IPS-NIHi7 (cell line): ENCODE measurements at regions not wholly inside any gene's neighbourhood (a gene's known extent, or its start where the extent isn't known, plus 50 kb on each side); places are given as distances from the start of the nearest gene placed in this dataset.

Source experiments
- DNase-seq: peaks from one replicate; pipeline ENCODE4 v3.0.0; 2012; ENCODE audit warnings: mixed read lengths; ENCODE audit errors: extremely low spot score

DNA sequence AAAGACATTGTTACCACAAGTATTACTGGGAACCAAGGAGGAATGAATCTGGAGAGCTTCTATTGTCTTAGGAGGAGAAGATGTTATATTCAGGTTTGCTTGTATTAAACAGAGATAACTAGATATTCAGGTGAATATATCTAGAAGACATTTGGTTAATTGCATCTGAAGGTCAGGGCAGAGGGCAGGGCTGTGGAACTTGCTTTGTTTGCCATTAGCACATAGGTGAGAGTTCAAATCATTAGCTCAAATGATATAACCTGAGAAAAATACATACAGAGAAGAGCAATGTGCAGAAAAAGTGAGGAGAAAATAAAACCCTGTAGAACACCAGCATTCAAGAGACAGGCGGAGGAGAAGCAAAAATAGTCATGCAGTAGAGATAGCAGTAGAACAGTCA, 116.8 kb downstream of the DNAJB9 start:
- DNase-seq = no peak

DNA sequence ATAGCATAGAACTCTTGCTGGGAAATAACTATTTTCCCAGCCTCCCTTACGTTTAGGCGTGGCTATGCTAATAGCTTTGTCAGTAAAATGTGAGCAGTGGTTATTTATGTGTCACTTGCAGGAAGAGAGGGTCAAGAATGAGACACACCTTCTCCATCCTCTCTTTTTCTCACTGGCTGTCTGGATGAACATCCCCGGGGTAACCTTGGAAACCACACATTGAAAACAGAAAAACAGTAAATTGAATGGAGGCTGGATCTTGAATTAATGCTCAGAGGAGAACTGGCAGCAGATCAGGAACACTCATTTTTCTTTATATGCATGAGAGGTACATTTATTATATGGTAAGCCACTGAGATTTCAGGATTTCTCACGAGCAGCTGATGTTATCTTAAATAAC, 127.6 kb downstream of the DNAJB9 start:
- DNase-seq = no peak

DNA sequence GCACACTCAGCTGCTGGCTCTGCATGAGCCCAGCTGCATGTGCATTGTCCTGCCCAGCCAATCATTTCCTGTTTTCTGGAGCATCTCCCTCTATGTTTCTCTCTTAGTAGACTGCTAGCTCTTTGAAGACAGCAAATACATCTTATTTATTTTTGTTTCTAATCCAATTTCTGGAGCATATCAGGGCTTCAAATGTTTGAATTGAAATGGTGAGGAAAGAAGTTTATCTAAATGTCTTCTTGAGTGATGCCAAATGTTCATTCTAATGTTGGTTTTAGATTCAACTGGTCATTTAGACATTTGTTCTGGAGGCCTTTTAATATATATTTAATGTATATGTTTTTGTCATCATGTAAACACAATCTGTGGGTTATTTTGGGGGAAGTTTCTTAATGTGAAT, 141.9 kb downstream of the DNAJB9 start:
- DNase-seq = no peak

DNA sequence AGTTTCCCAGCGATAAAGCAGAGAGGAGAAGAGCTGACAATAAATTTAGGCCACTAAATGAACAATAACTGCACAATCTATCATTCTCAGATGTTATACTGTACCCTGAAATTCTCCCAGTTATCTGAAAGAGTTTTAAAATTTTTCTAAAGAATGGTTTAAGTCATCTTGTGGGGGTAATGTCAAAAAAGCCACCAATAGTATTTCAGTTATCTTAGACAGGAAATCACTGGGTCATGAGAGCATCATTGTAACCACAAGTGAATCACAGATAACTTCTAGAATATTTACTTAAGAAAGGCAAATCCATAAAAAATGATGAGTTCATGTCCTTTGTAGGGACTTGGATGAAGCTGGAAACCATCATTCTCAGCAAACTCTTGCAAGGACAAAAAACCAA, 147.1 kb downstream of the DNAJB9 start:
- no peak for DNase-seq

DNA sequence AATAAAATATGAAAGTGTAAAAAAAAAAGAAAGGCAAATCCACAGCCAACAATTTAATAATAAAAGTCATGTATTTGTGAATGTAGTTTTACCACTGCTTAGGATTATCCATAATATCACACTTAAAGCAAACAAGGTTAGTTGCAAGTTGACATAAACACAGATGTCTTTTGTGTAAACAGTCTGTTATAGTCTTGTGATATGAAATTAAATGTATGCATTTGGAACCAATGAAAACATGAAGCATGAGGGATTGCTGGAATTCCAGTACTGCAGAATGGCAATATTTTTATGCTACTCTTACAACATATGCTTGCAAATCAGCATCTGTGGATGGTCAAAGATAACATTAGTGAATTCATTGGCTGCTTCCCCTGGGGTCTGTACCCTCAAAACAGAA, 148.1 kb downstream of the DNAJB9 start:
- no peak for DNase-seq

DNA sequence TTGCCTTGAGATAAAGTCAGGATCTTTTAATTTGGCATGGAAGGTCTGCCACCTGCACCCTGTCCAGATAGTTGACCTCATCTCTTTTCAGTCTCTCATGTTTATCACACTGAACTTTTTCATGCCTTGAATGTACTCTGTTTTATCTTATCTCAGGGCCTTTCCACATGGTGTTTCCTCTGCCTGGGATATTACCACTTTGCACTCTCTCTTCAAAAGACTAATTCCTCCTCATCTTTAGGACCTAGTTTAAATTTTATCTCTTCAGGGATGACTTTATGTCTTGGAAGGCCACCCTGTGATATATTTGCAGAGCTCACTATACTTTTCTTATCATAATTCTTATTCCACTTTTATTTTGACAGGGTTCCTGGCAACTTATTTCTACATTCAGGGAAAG, 150.0 kb downstream of the DNAJB9 start:
- no peak for DNase-seq

DNA sequence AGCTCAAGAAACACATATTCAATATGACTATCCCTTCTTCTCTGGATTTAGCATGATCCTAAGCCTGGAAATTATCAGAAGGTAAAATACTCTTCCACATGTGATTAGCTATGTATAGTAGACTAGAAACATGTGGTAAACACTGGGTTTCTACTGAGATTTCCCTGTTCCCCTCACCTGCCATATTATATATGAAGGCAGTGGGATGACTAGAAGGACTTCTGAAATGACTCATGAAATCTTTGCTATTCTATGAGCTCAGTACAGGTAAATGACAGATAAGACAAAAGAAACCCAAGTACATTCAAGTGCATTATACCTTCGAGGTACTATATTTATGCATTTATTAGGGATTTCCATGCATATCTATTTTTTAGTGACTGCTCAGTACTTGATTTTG, 152.9 kb downstream of the DNAJB9 start:
- no peak for DNase-seq

DNA sequence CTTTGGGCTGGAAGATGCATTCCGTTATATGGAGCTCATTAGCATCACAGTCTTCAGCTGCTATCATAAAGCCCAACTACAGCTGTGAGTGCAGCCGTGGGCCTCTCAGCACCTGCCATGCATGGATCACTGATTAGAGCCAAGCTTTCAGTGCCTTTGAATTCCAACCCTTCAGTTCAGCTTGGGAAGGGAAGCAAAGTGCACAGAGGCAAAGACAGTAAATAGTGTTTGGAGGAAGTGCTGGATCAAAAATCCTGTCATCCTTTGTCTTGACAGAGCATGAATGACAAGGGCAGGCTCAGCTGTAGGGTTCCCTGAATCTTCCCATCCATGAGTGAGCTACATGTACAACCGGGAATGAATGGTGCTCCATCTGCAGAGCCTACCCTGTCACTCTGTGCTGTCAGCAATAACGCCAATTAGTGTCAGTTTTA, 153.7 kb downstream of the DNAJB9 start:
- DNase-seq = no peak

DNA sequence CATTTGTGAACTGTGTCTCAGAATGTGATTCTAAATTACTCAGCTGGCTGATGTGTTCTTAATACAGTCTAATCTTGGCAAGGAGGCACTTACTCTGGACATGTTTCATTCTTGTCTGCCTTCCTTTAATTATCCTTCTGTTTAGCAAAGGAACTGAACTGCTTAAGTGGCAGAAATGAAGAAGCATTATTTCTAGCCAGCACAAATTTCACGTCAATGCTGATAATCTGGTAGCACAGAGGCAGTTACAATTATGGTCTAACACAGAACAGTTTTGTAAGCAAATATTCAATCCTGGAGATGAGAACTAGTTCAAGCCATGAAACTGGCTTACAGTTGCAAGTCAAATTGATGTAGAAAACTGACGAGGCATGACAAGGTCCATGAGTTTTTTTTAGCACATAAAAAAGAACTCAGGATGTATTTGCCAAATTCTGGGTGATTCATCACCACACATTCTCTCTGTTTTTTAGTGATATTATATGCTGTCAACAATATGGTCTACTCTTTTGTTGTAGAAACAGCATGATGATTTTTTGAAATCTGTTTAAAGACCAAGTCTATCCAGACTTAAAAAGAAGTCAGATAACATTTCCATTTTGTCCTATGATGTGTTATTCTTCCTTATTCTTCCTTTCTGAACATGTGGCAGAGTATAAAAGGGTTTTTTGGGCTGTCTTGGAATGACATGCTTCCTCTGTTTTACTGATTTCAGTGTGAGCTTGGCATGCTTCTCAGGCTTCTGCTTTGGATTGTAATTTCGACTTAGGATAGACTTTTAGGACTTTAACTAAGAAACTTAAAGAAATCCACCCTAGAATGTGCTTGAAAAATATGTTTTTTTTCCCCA, 154.8 kb downstream of the DNAJB9 start:
- DNase-seq = no peak

DNA sequence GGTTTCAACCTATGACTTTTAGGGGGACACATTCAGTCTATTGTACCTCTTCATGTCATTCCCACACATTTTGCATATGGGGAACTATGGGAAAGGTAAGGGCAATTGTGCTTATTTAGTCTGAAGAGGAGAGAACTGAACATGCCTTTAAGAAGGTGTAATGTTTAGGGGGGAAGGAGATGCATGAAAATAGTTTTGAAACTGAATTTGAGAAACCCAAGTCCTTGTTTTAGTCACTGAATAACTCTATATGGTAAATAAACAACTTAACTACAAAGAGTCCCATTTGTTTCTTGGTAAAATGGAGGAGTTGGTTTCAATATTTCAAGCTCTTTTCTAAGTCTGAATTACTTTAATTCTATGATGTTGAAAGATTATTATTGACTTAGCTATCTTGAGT, 166.1 kb downstream of the DNAJB9 start:
- DNase-seq = no peak

DNA sequence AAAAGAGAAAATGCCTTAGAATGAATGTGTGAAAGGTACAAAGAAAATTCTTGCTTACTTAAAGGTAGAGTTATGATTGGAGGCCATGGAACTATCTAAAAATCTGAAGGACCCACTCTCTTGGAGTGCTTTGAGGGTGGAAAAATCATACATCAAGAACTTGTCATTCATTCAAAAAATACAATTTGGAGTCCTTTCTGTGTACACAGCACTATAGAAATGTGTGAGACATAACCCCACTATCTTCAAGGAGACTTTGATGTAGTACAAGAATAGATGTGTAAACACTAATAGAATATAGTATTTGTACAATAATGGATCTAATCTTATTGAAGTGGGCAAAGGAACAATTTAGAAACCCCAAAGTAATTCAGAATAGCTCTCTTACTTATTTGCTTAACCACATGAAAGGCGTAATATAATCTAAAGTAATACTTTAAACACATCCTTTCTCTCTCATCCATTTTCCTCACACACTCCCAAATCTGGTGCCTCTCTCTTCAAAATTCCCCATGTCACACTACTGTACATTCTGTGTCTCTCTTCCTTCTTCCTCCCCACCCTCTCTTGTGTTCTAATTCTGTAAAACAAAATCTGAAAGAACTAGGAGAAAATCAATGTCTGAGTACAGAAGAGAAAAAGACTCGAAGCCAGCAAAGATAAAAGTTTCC, 166.7 kb downstream of the DNAJB9 start:
- no peak for DNase-seq

DNA sequence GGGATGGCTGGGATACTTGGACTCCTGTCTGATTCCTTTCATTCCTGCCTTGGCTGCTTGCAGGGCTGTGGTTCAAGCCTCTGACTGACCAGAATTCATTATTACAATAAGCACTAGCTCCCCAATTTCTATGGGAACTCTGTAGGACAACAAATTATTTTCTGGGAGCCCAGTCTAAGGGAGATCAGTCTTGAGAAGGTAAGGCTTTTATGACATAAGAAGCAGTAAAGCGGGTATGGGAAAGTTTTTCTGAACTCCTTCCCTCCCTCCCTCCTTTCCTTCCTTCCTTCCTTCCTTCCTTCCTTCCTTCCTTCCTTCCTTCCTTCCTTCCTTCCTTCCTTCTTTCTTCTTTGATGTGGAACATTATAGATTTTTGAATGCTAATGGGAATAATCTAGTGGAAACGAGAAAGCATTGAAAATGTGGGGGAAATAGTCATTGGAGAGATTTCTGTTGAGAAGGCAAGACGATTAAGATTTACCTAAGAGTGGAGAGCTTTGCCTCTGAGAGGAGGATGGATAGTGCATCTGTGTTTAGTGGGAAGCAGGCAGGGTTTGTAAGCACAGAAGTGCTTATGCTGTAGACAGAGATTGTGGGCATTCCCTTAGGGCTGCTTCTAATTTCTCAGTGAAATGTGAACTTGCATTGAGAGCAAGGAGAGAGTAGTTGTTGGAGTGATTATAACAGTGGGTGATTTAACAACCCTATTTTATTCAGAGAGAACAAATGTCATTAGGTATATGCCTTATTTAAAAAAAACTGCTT, 201.5 kb downstream of the DNAJB9 start:
- no peak for DNase-seq

DNA sequence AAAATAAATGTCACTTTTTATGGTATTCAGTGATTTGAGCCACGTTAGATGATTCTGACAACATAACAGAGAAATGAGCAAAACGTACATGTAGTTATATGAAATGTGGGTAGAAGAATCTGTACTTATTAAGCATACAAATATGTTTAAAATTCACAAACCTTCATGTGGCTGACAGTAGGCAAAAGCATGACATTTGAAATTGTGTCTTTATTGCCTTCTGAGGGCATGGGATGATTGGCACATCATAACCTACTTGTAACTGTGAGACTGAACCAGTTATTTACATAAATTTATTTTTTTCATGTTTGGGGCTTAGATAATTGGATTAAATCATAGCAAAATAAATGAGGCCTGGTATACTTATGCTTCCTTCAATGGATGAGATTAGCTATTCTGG, 202.2 kb downstream of the DNAJB9 start:
- no peak for DNase-seq

DNA sequence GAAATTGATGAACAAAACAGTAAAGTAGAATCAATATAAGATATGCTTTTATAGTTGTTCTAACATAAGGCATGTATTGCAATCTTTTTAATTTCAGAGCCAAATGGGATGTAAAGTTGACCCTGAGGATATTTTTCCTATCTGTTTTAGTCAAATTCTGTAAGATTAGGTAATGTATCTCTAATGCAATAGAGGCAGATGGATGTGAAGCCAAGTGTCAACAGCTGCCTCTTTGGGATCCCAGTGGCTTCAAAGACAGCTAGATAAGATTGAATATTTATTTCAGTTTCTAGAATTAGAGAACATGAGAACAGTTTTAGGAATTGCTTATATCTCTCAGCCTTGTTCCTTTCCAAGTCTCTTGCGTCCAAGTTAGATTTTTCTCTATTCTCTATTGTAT, 208.3 kb downstream of the DNAJB9 start:
- no peak for DNase-seq

DNA sequence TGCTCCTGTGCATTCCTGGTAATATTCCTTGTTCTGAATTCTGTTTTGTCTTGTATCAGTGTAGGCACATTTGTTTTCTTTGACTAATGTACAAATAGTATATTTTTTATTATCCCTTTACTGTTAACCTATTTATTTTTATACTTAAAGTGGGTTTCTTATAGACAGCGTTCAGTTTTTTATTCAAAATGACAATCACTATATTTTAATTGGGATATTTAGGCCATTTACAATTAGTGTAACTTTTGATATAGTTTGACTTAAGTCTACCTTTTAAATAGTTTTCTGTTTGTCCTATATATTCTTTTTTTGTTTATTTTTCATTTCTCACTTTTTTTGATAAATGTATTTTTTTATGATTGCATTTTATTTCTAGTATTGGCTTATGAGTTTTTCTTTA, 219.8 kb downstream of the DNAJB9 start:
- no peak for DNase-seq

DNA sequence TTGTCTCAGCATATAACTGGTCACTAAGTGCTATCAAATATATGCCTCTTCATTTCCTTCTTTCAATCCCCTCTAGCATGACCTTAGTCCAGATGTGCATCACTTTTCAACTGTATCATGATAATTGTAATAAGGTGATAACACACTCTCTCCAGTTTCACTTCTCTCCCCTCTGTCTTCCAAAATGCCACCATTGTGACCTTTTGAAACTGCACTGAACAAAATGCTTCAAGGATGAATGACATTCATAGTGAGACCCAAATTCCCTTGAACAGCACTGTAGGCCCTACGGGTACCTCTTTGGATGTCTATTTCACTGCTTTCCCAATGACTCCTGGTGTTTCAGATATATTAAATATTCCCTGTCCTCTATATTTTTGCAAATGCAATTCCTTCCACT, 224.8 kb downstream of the DNAJB9 start:
- DNase-seq = no peak

DNA sequence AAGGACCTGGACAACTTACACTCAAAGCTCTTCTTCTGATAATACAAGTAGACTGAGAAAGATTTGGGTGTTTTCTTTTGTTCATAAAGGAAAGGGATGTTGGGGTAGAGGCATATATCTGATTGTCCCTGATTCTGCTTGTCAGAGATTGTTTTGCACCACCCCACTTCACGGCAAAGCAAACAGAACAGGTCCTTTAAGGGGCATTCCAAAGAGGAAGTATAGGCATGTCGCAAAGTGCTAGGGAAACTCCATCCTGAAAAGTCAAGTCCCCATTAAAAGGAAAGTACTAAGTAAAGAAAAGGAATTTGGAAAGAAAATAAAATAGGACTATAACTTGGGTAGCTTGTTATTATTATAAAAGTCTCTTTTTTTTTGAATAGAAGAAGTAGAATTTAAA, 233.0 kb downstream of the DNAJB9 start:
- DNase-seq = no peak

DNA sequence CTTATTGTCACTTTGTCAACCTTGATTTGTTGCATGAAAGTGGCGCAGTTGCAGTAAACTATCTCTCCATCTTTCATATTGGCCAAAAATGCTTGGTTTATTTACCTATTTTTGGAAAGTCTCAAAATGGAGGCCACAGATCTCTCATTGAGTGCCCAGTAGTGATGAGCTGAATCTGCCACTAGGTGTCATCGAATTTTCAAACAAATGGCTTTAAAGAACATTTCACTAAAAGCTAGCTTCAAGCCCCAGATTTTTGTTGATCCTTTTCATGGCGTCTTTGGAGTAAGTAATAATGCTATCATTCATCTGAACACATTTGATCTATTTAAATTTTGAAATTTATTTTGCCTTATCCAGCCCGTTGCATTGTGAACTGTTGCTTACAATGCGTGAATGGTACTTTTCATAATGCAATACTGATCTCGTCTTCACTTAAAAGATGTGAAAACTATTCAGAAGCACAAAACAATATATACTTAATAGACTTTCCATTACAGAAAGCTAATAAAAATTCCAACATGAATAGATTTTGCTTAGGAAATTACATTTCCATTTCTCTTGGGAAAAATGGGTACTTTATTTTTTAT, 236.2 kb downstream of the DNAJB9 start:
- DNase-seq = peak; percentile 59

DNA sequence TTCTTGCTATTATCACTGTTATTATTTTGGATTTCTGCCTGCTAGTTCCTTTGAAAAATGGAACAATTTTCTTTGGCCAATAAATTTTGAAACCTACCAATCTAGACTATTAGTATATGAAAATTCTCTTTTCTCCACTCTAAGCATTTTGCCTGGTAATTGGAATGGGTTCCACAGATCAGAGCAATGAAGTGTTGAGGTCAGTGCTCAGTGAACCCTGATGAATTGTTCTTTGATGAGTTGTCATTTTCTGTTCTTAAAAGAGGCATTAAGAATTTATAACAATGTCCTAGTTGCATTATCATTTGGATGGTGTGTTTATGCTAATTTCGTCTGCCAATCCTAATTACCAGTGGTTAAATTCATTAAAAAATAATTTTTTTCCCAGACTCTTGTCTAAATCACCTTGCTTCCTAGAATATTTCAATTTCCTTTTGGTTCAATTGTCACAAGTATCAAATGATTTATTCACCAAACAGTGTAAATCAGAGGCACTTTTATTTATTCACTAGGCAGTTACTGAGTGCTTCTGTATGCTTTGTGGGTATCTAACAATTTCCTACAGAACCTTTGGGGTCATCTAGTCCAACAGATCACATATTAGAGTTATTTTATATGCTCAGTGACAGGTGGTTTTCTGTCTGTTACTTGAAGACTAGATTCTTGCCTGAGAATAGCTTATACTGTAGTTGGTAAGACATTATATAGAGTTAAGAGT, 239.0 kb downstream of the DNAJB9 start:
- no peak for DNase-seq

DNA sequence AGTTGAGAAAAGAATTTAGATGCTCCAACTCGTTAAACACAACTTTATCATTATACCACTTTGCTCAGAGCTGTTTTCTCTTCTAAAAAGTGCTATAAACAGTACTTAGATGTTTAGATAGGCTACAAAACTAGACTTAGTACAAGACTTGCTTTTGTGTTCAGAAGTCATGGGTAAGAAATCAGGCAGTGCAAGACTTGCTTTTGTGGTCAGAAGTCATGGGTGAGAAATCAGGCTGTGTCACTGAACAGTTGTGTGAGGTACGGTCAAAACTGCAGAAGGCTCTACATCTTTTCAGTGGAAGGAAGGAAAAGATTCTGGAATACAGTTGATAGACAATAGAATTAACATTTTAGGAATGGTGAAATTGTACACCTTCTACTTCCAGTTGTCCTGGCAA, 239.7 kb downstream of the DNAJB9 start:
- no peak for DNase-seq

DNA sequence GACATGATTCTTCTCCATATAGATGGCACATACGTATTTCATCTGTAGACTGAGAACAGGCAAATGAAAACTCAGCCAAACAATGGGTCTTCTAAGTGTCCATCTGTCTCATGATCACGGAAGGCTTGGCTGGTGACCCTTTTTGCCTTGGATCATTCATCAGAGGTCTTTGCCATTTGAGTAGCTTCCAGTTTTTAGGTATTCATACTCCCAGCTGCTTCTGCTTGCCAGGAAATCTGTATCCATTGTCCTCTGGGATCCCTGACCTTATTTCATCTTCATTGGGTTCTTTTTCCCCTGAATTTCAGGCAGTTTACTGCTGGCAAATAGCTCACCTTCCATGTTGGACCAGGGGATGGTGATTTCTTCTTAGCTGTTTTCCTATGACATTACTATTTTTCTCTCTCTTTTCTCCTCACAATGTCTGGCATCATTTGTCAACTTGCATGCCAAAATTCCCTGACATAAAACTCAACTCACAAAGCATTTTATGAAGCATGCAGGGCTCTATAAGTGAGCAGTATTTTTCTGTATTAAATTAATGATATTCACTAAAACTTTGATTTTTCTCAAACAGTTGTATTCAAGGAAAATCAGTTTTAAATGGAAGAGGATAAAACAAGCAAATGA, 241.2 kb downstream of the DNAJB9 start:
- no peak for DNase-seq
